ENCODE measurements at regions not wholly inside any gene's neighbourhood (a gene's known extent, or its start where the extent isn't known, plus 50 kb on each side); places are given as distances from the start of the nearest gene placed in this dataset.

- H3K4me3 ChIP-seq (ENCODE audit: low read depth, low read length, poor library complexity, severe bottlenecking), result no peak overlapping the region
- POLR2A ChIA-PET (ENCODE audit: low non-redundant PET), result no interaction called here
- no peaks in the 10 kb centered on the region for H3K4me1 ChIP-seq (ENCODE audit: insufficient read depth, low read length, poor library complexity, severe bottlenecking)
- intact Hi-C loops (cut with micrococcal nuclease; ENCODE audit: unreplicated experiment), result no loop called here
- no peak for TF ChIP-seq EZH2 (IDR thresholded peaks at IDR 0.05; ENCODE audit: borderline replicate concordance, low read depth, low read length, poor library complexity, severe bottlenecking)
- no peak for TF ChIP-seq CTCF (conservative IDR thresholded peaks at IDR 0.05; ENCODE audit: low read depth, low read length)
- H3K9me3 ChIP-seq (ENCODE audit: low read depth, low read length, poor library complexity, severe bottlenecking), result no peaks in the 10 kb centered on the region
- CTCF ChIA-PET, result no interaction called here
- no TSS peak for BruUV-seq (replicated peaks)
- DNase-seq (ENCODE audit: low spot score), result no peak
- H3K27ac ChIP-seq (ENCODE audit: low read depth, low read length, poor library complexity, severe bottlenecking), result no peak overlapping the region
- H3K27me3 ChIP-seq (replicated peaks; ENCODE audit: insufficient read depth, low read depth, low read length, poor library complexity), result no peaks in the 10 kb centered on the region
- no peaks in the 10 kb centered on the region for H3K36me3 ChIP-seq (ENCODE audit: insufficient read depth, low read length, poor library complexity, severe bottlenecking)
Observed at GRCh38 chr18:45175511-45175910, 439.8 kb upstream of the SLC14A2 start.

GRCh38 chr18:45186832-45187231 lies 428.4 kb upstream of the SLC14A2 start:
- H3K9me3 ChIP-seq (ENCODE audit: low read depth, low read length, poor library complexity, severe bottlenecking), result no peaks in the 10 kb centered on the region
- BruUV-seq (replicated peaks), result no TSS peak
- H3K4me3 ChIP-seq (ENCODE audit: low read depth, low read length, poor library complexity, severe bottlenecking), result no peak overlapping the region
- POLR2A ChIA-PET (ENCODE audit: low non-redundant PET), result no interaction called here
- H3K36me3 ChIP-seq (ENCODE audit: insufficient read depth, low read length, poor library complexity, severe bottlenecking), result no peaks in the 10 kb centered on the region
- no peak for DNase-seq (ENCODE audit: low spot score)
- no peaks in the 10 kb centered on the region for H3K27me3 ChIP-seq (replicated peaks; ENCODE audit: insufficient read depth, low read depth, low read length, poor library complexity)
- H3K27ac ChIP-seq (ENCODE audit: low read depth, low read length, poor library complexity, severe bottlenecking), result no peak overlapping the region
- no peaks in the 10 kb centered on the region for H3K4me1 ChIP-seq (ENCODE audit: insufficient read depth, low read length, poor library complexity, severe bottlenecking)
- CTCF ChIA-PET, result no interaction called here
- intact Hi-C loops (cut with micrococcal nuclease; ENCODE audit: unreplicated experiment), result no loop called here
- no peak for TF ChIP-seq EZH2 (IDR thresholded peaks at IDR 0.05; ENCODE audit: borderline replicate concordance, low read depth, low read length, poor library complexity, severe bottlenecking)
- TF ChIP-seq CTCF (conservative IDR thresholded peaks at IDR 0.05; ENCODE audit: low read depth, low read length), result no peak

GRCh38 chr18:45191795-45192194 lies 423.5 kb upstream of the SLC14A2 start:
- CTCF ChIA-PET, result no interaction called here
- no peak for DNase-seq (ENCODE audit: low spot score)
- Histone ChIP-seq H3K4me1 (ENCODE audit: insufficient read depth, low read length, poor library complexity, severe bottlenecking) (no peaks in the 10 kb centered on the region), H3K27me3 (replicated peaks; ENCODE audit: insufficient read depth, low read depth, low read length, poor library complexity) (no peaks in the 10 kb centered on the region), H3K27ac (ENCODE audit: low read depth, low read length, poor library complexity, severe bottlenecking) (no peak overlapping the region), H3K4me3 (ENCODE audit: low read depth, low read length, poor library complexity, severe bottlenecking) (no peak overlapping the region), H3K36me3 (ENCODE audit: insufficient read depth, low read length, poor library complexity, severe bottlenecking) (no peaks in the 10 kb centered on the region), H3K9me3 (ENCODE audit: low read depth, low read length, poor library complexity, severe bottlenecking) (no peaks in the 10 kb centered on the region)
- no TSS peak for BruUV-seq (replicated peaks)
- POLR2A ChIA-PET (ENCODE audit: low non-redundant PET), result no interaction called here
- intact Hi-C loops (cut with micrococcal nuclease; ENCODE audit: unreplicated experiment), result no loop called here
- TF ChIP-seq EZH2 (IDR thresholded peaks at IDR 0.05; ENCODE audit: borderline replicate concordance, low read depth, low read length, poor library complexity, severe bottlenecking) (no peak), CTCF (conservative IDR thresholded peaks at IDR 0.05; ENCODE audit: low read depth, low read length) (no peak)

Data from A673 (cell line).